Upper lobe of left lung (tissue), 4 donors: ENCODE measurements at regions not wholly inside any gene's neighbourhood (a gene's known extent, or its start where the extent isn't known, plus 50 kb on each side); places are given as distances from the start of the nearest gene placed in this dataset.

Experiments
- CTCF ChIP-seq, 6 experiments: fragments of 450-650 bp in 4 of 6; fragments of 200-600 bp in 2 of 6; sonication (generic) in 2 of 6; IDR thresholded peaks; one replicate each; pipeline ENCODE4 v1.5.1; 2016 to 2019; ENCODE audit warnings: antibody characterized with exemption in 6 of 6
- POLR2AphosphoS5 ChIP-seq, 2 donors: sonication (generic); formaldehyde crosslinking; IDR thresholded peaks; one replicate each; pipeline ENCODE4 v1.5.1; 2017; ENCODE audit warnings: antibody characterized with exemption in 2 of 2

GRCh38 chr9:31585158-31585557 is 799.3 kb upstream of the ACO1 start:
- no peak for TF ChIP-seq CTCF (IDR thresholded peaks at IDR 0.05)
- no peak for TF ChIP-seq POLR2AphosphoS5 (IDR thresholded peaks at IDR 0.05)
